ENCODE measurements at regions not wholly inside any gene's neighbourhood (a gene's known extent, or its start where the extent isn't known, plus 50 kb on each side); places are given as distances from the start of the nearest gene placed in this dataset.

DNA sequence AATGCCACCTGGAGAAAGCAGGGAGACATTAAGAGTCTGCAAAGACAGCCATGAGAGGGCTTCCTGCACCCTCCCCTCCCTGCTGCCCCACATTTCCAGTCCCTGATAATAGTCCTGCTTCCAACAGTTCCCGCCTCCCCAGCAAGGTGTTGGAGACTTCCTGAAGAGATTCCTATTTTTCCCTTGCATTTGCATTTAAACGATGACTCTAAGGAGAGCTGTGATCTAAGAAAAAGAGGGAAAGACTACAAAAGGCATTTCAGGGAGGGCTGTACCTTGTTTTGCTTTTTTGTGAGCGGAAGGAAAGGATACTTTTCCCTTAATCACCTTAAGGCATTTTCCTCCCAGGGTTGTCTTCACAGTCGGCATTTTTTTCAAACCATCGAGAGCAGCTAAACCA, 62.1 kb downstream of the GAS1 start:
- TF ChIP-seq POLR2A (IDR thresholded peaks at IDR 0.05; ENCODE audit: low read length) (no peak), GATA1 (IDR thresholded peaks at IDR 0.05; ENCODE audit: low read depth, low read length) (no peak)

Data from erythroblast (primary cell).